ENCODE measurements at regions not wholly inside any gene's neighbourhood (a gene's known extent, or its start where the extent isn't known, plus 50 kb on each side); places are given as distances from the start of the nearest gene placed in this dataset.

DNA sequence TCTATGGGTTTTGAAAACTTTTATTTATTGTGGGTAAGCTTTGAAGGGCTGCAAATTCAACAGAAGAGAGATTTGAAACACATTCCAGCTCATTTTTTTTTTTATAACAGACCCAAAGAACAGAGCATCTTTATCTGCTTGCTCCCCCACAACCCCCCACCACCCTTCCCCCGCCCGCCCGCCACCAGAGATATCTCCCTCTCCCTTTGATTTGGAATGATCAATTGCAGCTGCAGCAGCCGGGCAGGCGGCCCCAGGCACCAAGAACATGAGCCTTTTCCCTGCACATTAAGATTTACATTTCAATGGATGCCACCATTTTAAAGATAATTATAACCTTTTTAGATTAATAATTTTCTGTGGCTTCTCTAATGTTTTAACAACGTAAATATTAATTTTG is 510.9 kb downstream of the ZNF608 start:
- DNase-seq (ENCODE audit: low read depth, low spot score) = no peak

- DNase-seq (ENCODE audit: low read depth, low spot score) = no peak
Observed at GRCh38 chr5:124234770-124235562, 511.5 kb downstream of the ZNF608 start.

- no peak for DNase-seq (ENCODE audit: low read depth, low spot score)
Observed at GRCh38 chr5:124234022-124234769, 512.2 kb downstream of the ZNF608 start.

- DNase-seq (ENCODE audit: low read depth, low spot score) = no peak
Observed at GRCh38 chr5:124232515-124232914, 513.9 kb downstream of the ZNF608 start.

- no peak for DNase-seq (ENCODE audit: low read depth, low spot score)
Observed at GRCh38 chr5:124231802-124232201, 514.6 kb downstream of the ZNF608 start.

DNA sequence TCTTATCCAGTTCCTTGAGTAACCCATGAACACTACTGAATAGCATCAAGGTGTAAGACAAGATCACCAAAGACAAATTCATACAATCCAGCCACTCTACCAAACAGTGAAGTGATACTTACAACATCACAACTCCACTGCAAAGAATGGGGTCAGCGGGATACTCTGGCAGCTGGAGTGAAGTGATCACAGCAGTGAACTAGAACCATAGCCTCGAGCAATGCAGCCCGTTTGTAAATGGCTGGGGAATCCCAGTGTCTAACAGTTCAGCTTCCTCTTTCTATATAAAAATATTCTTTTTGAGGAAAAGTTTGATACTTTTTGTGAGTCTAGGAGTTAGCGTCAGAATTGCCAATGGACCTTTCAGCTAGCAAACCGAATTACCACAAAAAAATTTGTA is 515.2 kb downstream of the ZNF608 start:
- no peak for DNase-seq (ENCODE audit: low read depth, low spot score)

GRCh38 chr5:124230456-124230855 is 516.0 kb downstream of the ZNF608 start:
- no peak for DNase-seq (ENCODE audit: low read depth, low spot score)

- DNase-seq (ENCODE audit: low read depth, low spot score) = no peak
Observed at GRCh38 chr5:124229352-124229751, 517.1 kb downstream of the ZNF608 start.

DNA sequence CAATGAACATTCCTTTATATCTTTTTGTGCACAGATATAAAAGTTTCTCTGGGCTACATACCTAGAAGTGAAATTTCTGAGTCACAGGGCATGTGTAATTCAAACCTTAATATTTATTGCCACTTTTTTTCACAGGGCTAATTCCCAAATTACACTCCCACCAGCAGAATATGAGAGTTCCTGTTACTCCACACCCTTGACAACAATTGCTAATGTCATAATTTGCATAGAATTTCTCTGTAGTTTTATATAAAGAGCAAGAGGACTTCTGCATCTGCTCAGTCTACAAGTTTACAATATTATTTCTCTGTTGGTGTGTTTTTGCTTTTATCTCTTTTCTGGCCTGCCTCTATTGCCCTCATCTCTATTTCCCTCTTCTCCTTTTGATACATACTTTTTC is 518.5 kb downstream of the ZNF608 start:
- DNase-seq (ENCODE audit: low read depth, low spot score) = no peak

DNA sequence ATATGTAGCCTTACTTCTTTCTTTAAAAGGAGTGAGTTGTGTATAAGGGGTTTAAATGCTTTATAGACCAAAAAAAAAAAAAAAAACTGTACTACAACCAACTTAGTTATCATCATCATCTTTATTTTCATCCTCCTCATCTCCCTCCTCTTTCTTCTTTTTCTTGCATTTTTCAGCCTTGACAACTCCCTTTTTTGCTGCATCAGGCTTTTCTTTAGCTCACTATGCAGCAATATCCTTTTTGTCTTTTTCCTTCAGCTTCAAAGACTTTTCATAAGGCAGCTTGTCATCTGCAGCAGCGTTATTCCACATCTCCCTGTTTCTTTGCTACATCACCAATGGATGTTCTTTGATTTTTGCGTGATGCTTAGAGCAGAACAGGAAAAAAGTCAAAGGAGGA is 526.0 kb downstream of the ZNF608 start:
- DNase-seq (ENCODE audit: low read depth, low spot score) = no peak

DNA sequence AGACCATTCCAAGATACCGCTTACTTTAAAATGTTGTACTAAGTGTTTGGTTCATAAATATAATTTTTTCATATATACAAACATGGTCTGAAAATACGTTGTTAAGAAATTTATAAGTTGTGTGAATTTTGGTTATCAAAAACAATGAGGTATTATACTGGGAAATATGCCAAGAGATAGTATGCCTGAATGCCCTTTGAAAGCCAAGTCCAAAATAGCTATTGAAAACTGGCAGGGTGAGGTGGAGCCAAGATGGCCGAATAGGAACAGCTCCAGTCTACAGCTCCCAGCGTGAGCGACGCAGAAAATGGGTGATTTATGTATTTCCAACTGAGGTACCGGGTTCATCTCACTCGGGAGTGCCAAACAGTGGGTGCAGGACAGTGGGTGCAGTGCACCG is 533.5 kb downstream of the ZNF608 start:
- no peak for DNase-seq (ENCODE audit: low read depth, low spot score)

DNA sequence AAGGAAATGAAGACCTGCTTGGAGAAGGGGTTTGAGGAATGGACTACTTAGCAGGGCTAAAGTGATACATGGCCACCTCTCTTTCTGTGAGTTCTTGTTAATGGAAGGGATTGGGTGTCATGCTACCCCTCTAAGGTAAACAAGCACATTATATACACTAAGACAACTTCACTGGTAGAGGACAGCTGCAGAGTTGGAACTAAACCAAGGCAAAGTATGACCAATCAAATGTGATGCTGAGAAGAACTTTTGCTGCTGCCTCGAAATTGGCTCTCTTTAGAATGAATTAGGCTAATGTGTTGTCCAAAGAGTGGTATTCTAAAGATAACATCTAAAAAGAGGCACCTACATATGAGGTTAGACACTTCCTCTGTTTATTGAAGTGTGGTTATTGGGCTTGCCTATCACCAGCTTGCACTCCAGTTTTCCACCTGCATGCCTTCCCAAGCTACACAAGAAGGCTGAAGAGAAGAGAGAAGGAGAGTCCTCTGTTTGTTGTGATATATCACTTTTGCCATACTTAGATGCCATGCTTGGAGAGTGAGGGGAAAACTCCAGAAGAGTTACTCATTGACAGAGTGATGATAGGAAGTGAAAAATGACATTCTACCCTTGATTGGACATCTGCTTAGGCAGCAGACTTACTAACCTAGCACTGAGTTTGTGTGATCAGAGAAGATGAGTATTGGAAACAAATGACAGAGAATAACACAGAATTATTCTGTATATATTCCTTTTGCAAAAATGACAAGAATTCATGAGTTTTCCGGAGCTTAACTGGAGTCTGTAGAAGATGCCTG is 536.1 kb downstream of the ZNF608 start:
- DNase-seq (ENCODE audit: low read depth, low spot score) = no peak

DNA sequence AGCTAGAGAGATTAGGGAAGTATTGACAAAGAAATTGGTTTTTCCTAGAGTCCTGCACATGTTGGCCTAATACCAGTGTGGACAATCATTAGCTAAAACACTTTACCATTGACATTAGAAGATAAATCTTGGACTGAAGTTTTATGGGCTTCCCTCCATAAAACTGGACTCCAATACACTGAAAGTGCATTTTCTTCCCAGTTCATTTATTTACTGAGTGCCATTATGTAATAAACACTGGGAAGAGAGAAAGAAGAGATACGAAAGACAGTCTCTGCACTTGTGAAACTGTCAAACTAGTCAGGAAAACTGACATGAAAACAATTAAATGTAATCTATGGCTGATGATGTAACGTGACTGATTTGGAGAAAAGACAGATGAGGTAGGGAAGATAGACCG is 539.3 kb downstream of the ZNF608 start:
- DNase-seq (ENCODE audit: low read depth, low spot score) = no peak

GRCh38 chr5:124206540-124206939 is 539.9 kb downstream of the ZNF608 start:
- no peak for DNase-seq (ENCODE audit: low read depth, low spot score)

DNA sequence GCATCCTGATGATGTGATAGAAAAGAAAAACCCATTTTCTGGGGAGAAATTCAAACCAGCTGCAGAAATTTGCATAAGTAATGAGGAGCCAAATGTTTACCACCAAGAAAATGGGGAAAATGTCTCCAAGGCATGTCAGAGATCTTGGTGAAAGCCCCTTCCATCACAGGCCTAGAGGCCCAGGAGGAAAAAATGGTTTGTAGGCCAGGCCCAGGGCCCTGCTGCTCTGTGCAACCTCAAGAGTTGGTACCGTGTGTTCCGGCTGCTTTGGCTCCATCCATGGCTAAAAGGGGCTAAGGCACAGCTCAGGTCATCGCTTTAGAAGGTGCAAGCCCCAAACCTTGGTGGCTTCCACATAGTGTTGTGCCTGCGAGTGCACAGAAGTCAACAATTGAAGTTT is 543.1 kb downstream of the ZNF608 start:
- no peak for DNase-seq (ENCODE audit: low read depth, low spot score)

GRCh38 chr5:124200381-124200780 is 546.1 kb downstream of the ZNF608 start:
- no peak for DNase-seq (ENCODE audit: low read depth, low spot score)

- DNase-seq (ENCODE audit: low read depth, low spot score) = no peak
Observed at GRCh38 chr5:124199893-124200292, 546.5 kb downstream of the ZNF608 start.

DNA sequence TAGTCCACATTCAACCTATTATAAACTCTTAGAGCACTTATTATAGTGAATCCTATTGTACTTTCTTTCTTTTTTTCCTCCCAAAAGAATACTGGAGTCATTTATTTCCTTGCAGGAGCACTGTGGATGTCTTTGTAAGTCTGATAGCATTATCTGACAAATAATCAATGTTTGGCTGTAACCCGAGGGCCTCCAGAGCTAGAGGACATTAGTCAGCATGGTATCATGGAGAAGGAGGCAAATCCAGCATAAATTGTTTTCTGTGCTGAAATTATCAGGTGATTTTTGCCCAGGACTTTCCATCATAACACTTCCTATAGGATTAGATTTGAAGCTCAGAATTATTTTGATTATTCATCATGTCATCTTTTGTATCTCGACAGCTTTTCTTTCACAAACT is 551.0 kb downstream of the ZNF608 start:
- no peak for DNase-seq (ENCODE audit: low read depth, low spot score)

GRCh38 chr5:124194282-124194681 is 552.2 kb downstream of the ZNF608 start:
- no peak for DNase-seq (ENCODE audit: low read depth, low spot score)

DNA sequence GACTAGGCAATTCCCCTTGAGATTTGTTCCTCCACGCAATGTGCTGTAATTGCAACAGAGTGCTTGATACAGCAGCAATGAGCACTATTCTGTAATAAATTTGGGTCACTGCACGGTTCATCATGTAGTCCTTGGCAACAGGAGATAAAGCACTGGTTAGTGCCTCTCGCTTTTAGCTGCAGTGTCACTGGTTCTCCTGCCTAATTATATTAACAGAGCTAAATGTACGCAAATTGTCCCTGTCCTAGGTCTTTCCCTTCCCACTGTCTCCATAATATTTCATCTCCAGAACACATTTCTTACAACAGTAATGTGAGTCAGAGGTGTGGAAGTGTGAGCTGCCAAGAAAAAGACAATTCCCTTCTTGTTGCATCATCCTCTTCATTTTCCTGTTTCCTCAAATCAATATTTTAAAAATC is 553.1 kb downstream of the ZNF608 start:
- DNase-seq (ENCODE audit: low read depth, low spot score) = no peak

DNA sequence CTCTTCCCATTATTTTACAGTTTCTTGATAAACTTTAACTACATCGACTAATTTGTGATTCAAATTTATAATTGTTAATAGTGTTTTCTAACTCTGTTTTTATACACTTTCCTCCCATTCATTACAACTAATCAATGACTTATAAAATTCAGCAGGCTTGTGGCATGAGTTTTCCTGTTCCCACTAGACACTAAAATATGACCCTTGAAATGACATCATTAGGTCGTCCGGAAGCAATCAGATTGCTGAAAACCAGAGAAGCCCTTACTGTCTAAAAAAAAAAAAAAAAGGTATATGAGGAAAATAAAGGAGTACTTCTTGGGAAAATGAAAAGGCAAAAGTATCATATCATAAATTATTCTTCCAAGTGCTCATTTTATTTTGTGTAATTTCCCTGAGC is 553.7 kb downstream of the ZNF608 start:
- no peak for DNase-seq (ENCODE audit: low read depth, low spot score)

- DNase-seq (ENCODE audit: low read depth, low spot score) = no peak
Observed at GRCh38 chr5:124185716-124186115, 560.7 kb downstream of the ZNF608 start.

Data from smooth muscle cell of the brain vasculature (primary cell).